Type B pancreatic cell (in vitro differentiated cells): ENCODE measurements at regions not wholly inside any gene's neighbourhood (a gene's known extent, or its start where the extent isn't known, plus 50 kb on each side); places are given as distances from the start of the nearest gene placed in this dataset.

ENCODE experiments used
- DNase-seq: peaks from one replicate; pipeline ENCODE4 v3.0.0; 2021; ENCODE audit warnings: mixed read lengths; ENCODE audit not compliant: unreplicated experiment; ENCODE audit errors: extremely low spot score
- H3K27ac Mint-ChIP-seq: 2 replicates; pipeline ENCODE4 v1.8.0; 2021; ENCODE audit warnings: mild to moderate bottlenecking, mixed read lengths
- H3K27me3 Mint-ChIP-seq: 2 replicates; pipeline ENCODE4 v1.8.0; 2021; ENCODE audit warnings: mixed read lengths
- H3K36me3 Mint-ChIP-seq: 2 replicates; pipeline ENCODE4 v1.8.0; 2021; ENCODE audit warnings: mixed read lengths
- H3K4me1 Mint-ChIP-seq: one replicate; pipeline ENCODE4 v1.8.0; 2021; ENCODE audit warnings: mixed read lengths; ENCODE audit not compliant: unreplicated experiment
- H3K4me3 Mint-ChIP-seq: 2 replicates; pipeline ENCODE4 v1.8.0; 2021; ENCODE audit warnings: mild to moderate bottlenecking, mixed read lengths
- H3K9me3 Mint-ChIP-seq: 2 replicates; pipeline ENCODE4 v1.8.0; 2021; ENCODE audit warnings: mixed read lengths
- TF ChIP-seq, protein P1 (sequence below): fragments of 200-600 bp; sonication (generic); conservative IDR thresholded peaks from 2 replicates; pipeline ENCODE4 v1.5.0; 2021; ENCODE audit warnings: antibody characterized with exemption, mild to moderate bottlenecking

DNA sequence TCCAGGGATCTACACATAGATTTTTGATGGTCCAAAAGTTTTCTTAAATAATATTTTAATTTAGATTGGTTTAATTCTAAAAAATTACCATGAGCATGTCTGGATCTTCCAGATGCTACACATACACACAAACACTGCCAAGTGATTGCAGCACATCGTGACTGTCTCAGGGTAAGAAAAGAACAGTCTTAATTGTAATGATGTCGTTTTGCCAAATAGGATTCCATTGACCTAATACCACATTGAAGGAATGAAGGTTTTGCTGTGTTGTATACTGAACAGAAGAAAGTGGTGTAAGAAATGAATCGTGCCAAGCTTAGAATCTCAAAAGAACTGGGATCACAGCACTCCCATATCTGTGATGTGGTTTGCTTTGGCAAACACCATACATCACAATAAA is 633.3 kb upstream of the CAMK1G start:
- TF ChIP-seq, protein P1, sequence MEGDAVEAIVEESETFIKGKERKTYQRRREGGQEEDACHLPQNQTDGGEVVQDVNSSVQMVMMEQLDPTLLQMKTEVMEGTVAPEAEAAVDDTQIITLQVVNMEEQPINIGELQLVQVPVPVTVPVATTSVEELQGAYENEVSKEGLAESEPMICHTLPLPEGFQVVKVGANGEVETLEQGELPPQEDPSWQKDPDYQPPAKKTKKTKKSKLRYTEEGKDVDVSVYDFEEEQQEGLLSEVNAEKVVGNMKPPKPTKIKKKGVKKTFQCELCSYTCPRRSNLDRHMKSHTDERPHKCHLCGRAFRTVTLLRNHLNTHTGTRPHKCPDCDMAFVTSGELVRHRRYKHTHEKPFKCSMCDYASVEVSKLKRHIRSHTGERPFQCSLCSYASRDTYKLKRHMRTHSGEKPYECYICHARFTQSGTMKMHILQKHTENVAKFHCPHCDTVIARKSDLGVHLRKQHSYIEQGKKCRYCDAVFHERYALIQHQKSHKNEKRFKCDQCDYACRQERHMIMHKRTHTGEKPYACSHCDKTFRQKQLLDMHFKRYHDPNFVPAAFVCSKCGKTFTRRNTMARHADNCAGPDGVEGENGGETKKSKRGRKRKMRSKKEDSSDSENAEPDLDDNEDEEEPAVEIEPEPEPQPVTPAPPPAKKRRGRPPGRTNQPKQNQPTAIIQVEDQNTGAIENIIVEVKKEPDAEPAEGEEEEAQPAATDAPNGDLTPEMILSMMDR: no peak
- peaks cover 4% of the 10 kb centered on the region for H3K4me1 Mint-ChIP-seq
- H3K4me3 Mint-ChIP-seq: no peak overlapping the region
- DNase-seq: no peak
- peaks cover 5% of the 10 kb centered on the region for H3K9me3 Mint-ChIP-seq
- H3K36me3 Mint-ChIP-seq: no peaks in the 10 kb centered on the region
- H3K27me3 Mint-ChIP-seq: no peaks in the 10 kb centered on the region
- H3K27ac Mint-ChIP-seq: no peak overlapping the region

DNA sequence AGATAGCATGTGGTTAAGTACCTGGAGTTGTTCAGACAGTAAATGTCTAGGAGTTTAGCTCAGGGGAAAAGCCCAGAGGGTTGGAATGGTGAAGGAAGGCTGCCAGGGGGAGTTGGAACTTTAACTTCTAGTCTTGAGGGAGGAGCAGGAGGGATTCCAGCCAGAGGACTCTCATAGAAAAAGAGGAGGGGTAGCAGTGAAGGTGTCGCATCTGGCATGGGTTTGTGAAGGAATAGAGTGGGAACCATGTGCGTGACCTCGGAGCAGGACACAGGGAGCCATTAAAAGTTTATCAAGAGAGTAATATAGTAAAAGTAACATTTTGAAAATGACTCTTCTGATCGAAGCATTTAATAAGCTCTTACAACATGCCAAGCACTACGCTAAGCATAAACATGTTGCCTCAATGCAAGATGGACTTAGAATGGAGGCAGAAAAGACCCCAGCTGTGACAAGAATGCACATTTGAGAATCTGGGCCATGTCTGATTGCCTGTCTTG is 632.4 kb upstream of the CAMK1G start:
- Mint-ChIP-seq H3K27me3 (no peaks in the 10 kb centered on the region), H3K36me3 (no peaks in the 10 kb centered on the region), H3K27ac (no peak overlapping the region), H3K9me3 (peaks cover 5% of the 10 kb centered on the region), H3K4me3 (no peak overlapping the region), H3K4me1 (peaks cover 4% of the 10 kb centered on the region)
- DNase-seq: no peak
- TF ChIP-seq, protein P1: no peak

DNA sequence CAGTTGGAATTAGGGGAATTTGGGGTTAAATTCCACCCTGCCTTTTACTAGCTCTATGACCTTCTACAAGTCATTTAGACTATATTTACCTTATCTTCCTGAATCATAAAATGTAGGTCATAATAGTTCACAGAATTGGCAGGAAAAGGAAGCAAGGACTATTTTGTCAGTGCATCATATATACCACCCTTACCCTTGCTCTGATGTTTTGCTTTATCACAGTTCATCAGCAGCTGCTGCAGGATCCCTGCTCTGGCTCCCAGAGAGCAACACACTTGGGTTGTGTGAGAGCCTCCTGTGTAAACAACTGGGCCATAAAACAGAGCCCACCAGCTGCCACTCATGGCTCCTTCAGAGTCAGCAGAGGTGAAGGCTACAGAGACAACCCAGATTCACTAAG is 631.6 kb upstream of the CAMK1G start:
- H3K27me3 Mint-ChIP-seq: no peaks in the 10 kb centered on the region
- DNase-seq: no peak
- no peak overlapping the region for H3K27ac Mint-ChIP-seq
- TF ChIP-seq, protein P1: no peak
- peaks cover 4% of the 10 kb centered on the region for H3K4me1 Mint-ChIP-seq
- peaks cover 5% of the 10 kb centered on the region for H3K9me3 Mint-ChIP-seq
- no peak overlapping the region for H3K4me3 Mint-ChIP-seq
- H3K36me3 Mint-ChIP-seq: no peaks in the 10 kb centered on the region

DNA sequence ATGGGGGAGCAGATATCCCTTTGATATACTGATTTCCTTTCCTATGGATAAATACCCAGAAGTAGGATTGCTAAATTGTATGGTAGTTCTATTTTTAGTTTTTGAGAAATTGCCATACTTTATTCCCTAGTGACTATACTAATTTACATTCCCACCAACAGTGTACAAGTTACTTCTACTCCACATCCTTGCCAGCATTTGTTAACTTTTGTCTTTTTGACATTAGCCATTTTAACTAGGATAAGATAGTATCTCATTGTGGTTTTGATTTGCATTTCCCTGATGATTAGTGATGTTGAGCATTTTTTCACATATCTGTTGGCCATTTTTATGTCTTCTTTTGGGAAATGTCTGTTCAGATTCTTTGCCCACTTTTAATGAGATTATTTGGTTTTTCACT is 620.6 kb upstream of the CAMK1G start:
- no peaks in the 10 kb centered on the region for H3K4me1 Mint-ChIP-seq
- no peaks in the 10 kb centered on the region for H3K27me3 Mint-ChIP-seq
- no peaks in the 10 kb centered on the region for H3K36me3 Mint-ChIP-seq
- H3K4me3 Mint-ChIP-seq: no peak overlapping the region
- TF ChIP-seq, protein P1: no peak
- H3K27ac Mint-ChIP-seq: no peak overlapping the region
- no peak for DNase-seq
- H3K9me3 Mint-ChIP-seq: peaks cover 14% of the 10 kb centered on the region

DNA sequence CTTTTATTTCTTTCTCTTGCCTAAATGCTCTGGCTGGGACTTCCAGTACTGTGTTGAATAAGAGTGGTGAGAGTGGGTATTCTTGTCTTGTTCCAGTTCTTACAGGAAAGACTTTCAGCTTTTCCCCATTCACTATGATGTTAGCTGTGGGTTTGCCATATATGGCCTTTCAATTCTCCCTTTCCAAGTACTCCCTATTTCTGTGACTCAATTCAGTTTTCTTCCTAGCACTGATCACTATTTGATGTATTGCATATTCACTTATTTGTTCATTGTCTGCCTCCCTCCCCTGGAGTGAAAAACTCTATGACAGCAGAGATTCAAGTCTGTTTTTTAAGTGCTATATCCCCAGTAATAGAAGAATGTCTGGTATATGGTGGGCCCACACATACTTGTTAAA is 618.2 kb upstream of the CAMK1G start:
- no peaks in the 10 kb centered on the region for H3K4me1 Mint-ChIP-seq
- no peak overlapping the region for H3K4me3 Mint-ChIP-seq
- H3K9me3 Mint-ChIP-seq: peaks cover 8% of the 10 kb centered on the region
- TF ChIP-seq, protein P1: no peak
- H3K27me3 Mint-ChIP-seq: peaks cover 2% of the 10 kb centered on the region
- no peak overlapping the region for H3K27ac Mint-ChIP-seq
- DNase-seq: no peak
- H3K36me3 Mint-ChIP-seq: no peaks in the 10 kb centered on the region

DNA sequence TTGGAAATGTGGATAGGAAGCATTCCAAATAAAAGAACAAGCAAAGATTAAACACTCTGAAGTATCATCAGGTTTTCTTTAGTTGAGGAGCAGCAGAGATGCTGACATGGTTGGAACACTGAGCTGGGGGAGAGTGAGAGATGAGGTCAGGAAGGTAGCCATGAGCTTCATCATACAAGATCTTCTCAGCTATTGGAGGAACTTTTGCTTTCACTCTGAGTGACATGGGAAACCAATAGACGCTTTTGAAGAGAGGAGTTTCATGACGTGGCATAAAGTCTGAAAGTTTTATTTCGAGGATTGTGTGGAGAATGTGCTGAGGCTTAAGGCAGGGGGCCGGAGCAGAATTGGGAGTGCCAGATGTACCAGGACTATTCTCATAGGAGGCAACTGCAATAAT is 616.2 kb upstream of the CAMK1G start:
- H3K4me3 Mint-ChIP-seq: no peak overlapping the region
- peaks cover 4% of the 10 kb centered on the region for H3K4me1 Mint-ChIP-seq
- peaks cover 8% of the 10 kb centered on the region for H3K27me3 Mint-ChIP-seq
- TF ChIP-seq, protein P1: no peak
- no peaks in the 10 kb centered on the region for H3K9me3 Mint-ChIP-seq
- DNase-seq: no peak
- no peaks in the 10 kb centered on the region for H3K36me3 Mint-ChIP-seq
- no peak overlapping the region for H3K27ac Mint-ChIP-seq
